ENCODE measurements at regions not wholly inside any gene's neighbourhood (a gene's known extent, or its start where the extent isn't known, plus 50 kb on each side); places are given as distances from the start of the nearest gene placed in this dataset.

DNA sequence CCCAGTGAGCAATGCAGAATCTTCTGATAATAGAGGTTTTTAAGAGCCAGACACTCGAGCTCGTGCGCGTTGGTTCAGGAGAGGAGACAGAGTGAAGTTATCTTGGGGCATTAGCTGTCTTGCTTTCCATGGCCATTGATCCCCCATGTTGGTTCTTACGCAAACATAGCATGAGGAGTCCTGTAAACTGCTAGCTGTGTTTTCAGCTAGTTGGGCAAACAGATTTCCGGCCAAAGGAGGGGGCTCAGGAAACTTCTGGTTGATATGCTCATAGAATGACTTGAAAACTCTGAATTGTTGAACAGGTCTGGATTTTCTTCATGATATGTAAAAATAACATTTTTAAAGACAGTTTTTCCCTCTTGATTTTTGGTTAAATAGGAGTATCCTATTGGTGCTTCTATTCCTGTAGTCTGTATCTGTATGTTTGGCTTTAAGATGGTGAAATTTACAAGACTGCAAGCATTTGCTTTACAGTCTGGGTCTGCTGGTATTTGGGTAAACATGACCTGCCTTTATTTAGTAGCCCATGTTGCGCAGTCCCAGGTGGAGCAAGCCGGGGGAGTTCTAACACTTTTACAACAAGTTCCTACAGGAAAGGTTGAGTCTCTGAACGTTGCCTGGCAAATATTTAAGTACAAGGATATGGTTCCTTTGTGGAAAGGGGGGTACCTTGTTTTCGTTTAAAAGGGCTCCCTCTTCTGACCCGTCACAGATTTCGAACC is 218.4 kb upstream of the KCND2 start:
- no peak for TF ChIP-seq EZH2 (IDR thresholded peaks at IDR 0.05; ENCODE audit: borderline replicate concordance, low read depth, low read length, severe bottlenecking)
- TF ChIP-seq, protein P1, sequence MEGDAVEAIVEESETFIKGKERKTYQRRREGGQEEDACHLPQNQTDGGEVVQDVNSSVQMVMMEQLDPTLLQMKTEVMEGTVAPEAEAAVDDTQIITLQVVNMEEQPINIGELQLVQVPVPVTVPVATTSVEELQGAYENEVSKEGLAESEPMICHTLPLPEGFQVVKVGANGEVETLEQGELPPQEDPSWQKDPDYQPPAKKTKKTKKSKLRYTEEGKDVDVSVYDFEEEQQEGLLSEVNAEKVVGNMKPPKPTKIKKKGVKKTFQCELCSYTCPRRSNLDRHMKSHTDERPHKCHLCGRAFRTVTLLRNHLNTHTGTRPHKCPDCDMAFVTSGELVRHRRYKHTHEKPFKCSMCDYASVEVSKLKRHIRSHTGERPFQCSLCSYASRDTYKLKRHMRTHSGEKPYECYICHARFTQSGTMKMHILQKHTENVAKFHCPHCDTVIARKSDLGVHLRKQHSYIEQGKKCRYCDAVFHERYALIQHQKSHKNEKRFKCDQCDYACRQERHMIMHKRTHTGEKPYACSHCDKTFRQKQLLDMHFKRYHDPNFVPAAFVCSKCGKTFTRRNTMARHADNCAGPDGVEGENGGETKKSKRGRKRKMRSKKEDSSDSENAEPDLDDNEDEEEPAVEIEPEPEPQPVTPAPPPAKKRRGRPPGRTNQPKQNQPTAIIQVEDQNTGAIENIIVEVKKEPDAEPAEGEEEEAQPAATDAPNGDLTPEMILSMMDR (IDR thresholded peaks at IDR 0.05; ENCODE audit: borderline replicate concordance, extremely low read depth, low read length, poor library complexity, severe bottlenecking) = no peak
- no peaks in the 10 kb centered on the region for H3K27me3 ChIP-seq (ENCODE audit: insufficient read depth, low read length, poor library complexity)
- no peaks in the 10 kb centered on the region for H3K79me2 ChIP-seq (ENCODE audit: insufficient read depth, low read length)
- ATAC-seq (ENCODE audit: insufficient read depth, low read depth) (no peak), DNase-seq (no peak)
- no peak overlapping the region for H3K4me2 ChIP-seq (ENCODE audit: insufficient read depth, low read length)
- no peaks in the 10 kb centered on the region for H3K4me1 ChIP-seq (ENCODE audit: insufficient read depth, low read length)
- no peaks in the 10 kb centered on the region for H4K20me1 ChIP-seq (ENCODE audit: insufficient read depth, low read length)
- no peaks in the 10 kb centered on the region for H3K9me3 ChIP-seq (ENCODE audit: insufficient read depth, low read length, severe bottlenecking)
- H3K36me3 ChIP-seq (ENCODE audit: insufficient read depth, low read length) = no peaks in the 10 kb centered on the region
- no peak overlapping the region for H2AFZ ChIP-seq (ENCODE audit: low read depth, low read length)
- no peak overlapping the region for H3K9ac ChIP-seq (ENCODE audit: low read depth, low read length)
- H3K4me3 ChIP-seq (ENCODE audit: low read depth in 1 of 2, low read length in 2 of 2) = no peak overlapping the region
- H3K27ac ChIP-seq (ENCODE audit: low read length) = no peak overlapping the region

DNA sequence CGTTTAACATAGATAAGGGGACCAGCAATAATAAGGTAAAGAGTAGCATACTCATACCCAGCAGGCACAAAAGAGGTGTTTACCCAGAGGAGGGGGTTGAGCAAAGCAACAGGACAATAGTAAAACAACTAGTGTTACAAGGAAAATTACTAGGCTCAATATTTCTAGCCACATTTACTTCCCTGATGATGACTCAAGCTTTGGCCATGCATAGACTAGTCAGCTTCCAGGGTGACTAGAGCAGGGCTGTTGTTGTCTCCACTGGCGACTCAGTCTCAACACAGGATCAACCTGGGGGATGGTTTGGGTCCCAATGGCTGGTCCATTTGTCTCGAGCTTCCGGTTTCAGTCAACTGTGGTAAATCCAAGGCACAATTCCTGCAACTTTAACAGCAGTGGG is 217.7 kb upstream of the KCND2 start:
- H3K4me2 ChIP-seq (ENCODE audit: insufficient read depth, low read length) = no peak overlapping the region
- H3K4me3 ChIP-seq (ENCODE audit: low read depth in 1 of 2, low read length in 2 of 2) = no peak overlapping the region
- H3K9me3 ChIP-seq (ENCODE audit: insufficient read depth, low read length, severe bottlenecking) = no peaks in the 10 kb centered on the region
- no peaks in the 10 kb centered on the region for H4K20me1 ChIP-seq (ENCODE audit: insufficient read depth, low read length)
- no peak overlapping the region for H3K27ac ChIP-seq (ENCODE audit: low read length)
- H3K79me2 ChIP-seq (ENCODE audit: insufficient read depth, low read length) = no peaks in the 10 kb centered on the region
- DNase-seq (no peak), ATAC-seq (ENCODE audit: insufficient read depth, low read depth) (no peak)
- no peaks in the 10 kb centered on the region for H3K36me3 ChIP-seq (ENCODE audit: insufficient read depth, low read length)
- no peak overlapping the region for H3K9ac ChIP-seq (ENCODE audit: low read depth, low read length)
- no peaks in the 10 kb centered on the region for H3K27me3 ChIP-seq (ENCODE audit: insufficient read depth, low read length, poor library complexity)
- H3K4me1 ChIP-seq (ENCODE audit: insufficient read depth, low read length) = no peaks in the 10 kb centered on the region
- no peak overlapping the region for H2AFZ ChIP-seq (ENCODE audit: low read depth, low read length)
- TF ChIP-seq, protein P1 (IDR thresholded peaks at IDR 0.05; ENCODE audit: borderline replicate concordance, extremely low read depth, low read length, poor library complexity, severe bottlenecking) = no peak
- no peak for TF ChIP-seq EZH2 (IDR thresholded peaks at IDR 0.05; ENCODE audit: borderline replicate concordance, low read depth, low read length, severe bottlenecking)

DNA sequence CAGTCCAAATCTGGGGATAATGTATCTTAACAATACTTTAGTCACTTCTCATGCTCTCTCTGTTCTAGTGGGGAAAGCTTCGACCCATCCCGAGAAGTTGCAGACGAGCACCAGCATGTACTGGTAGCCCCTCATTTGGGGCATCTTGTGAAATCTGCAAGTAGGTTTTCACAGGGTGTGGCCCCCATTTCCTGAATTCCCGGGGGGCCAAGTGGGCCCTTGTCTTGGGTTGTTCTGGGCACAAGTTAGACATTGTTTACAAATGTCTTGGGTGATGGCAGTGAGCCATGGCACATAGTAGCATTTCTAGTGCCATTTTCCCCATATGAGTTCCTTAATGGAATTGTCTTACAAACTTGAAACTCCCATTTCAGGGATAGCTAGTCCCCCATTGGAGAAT is 216.7 kb upstream of the KCND2 start:
- H3K4me1 ChIP-seq (ENCODE audit: insufficient read depth, low read length) = no peaks in the 10 kb centered on the region
- H3K27me3 ChIP-seq (ENCODE audit: insufficient read depth, low read length, poor library complexity) = no peaks in the 10 kb centered on the region
- no peaks in the 10 kb centered on the region for H4K20me1 ChIP-seq (ENCODE audit: insufficient read depth, low read length)
- H3K79me2 ChIP-seq (ENCODE audit: insufficient read depth, low read length) = no peaks in the 10 kb centered on the region
- TF ChIP-seq EZH2 (IDR thresholded peaks at IDR 0.05; ENCODE audit: borderline replicate concordance, low read depth, low read length, severe bottlenecking) = no peak
- TF ChIP-seq, protein P1 (IDR thresholded peaks at IDR 0.05; ENCODE audit: borderline replicate concordance, extremely low read depth, low read length, poor library complexity, severe bottlenecking) = no peak
- ATAC-seq (ENCODE audit: insufficient read depth, low read depth) = no peak
- no peaks in the 10 kb centered on the region for H3K9me3 ChIP-seq (ENCODE audit: insufficient read depth, low read length, severe bottlenecking)
- H3K36me3 ChIP-seq (ENCODE audit: insufficient read depth, low read length) = no peaks in the 10 kb centered on the region
- H3K4me3 ChIP-seq (ENCODE audit: low read depth in 1 of 2, low read length in 2 of 2) = no peak overlapping the region
- no peak overlapping the region for H2AFZ ChIP-seq (ENCODE audit: low read depth, low read length)
- no peak for DNase-seq
- H3K4me2 ChIP-seq (ENCODE audit: insufficient read depth, low read length) = no peak overlapping the region
- no peak overlapping the region for H3K27ac ChIP-seq (ENCODE audit: low read length)
- no peak overlapping the region for H3K9ac ChIP-seq (ENCODE audit: low read depth, low read length)

Measured in DND-41 (cell line).